HL-60 (cell line): ENCODE measurements at regions not wholly inside any gene's neighbourhood (a gene's known extent, or its start where the extent isn't known, plus 50 kb on each side); places are given as distances from the start of the nearest gene placed in this dataset.

ENCODE experiments used
- DNase-seq, 2 experiments: peaks; one replicate each; pipeline ENCODE4 v3.0.0-alpha.2; 2010 to 2020; ENCODE audit warnings: low read depth in 1 of 2, low spot score in 1 of 2
- H3K27ac ChIP-seq: fragments of 250-450 bp; sonication (Bioruptor Pico); replicated peaks from 2 replicates; pipeline ENCODE4 v1.5.1; 2020; ENCODE audit warnings: mild to moderate bottlenecking, moderate library complexity
- H3K27me3 ChIP-seq: fragments of 250-450 bp; sonication (Bioruptor Pico); 2 replicates; pipeline ENCODE4 v1.5.1; 2021; ENCODE audit warnings: mild to moderate bottlenecking, moderate library complexity; ENCODE audit not compliant: insufficient read depth, poor library complexity, severe bottlenecking
- H3K4me3 ChIP-seq: replicated peaks from 2 replicates; pipeline ENCODE4 v1.5.1; 2011; ENCODE audit warnings: mild to moderate bottlenecking, control low read depth, low read length; ENCODE audit not compliant: insufficient read depth
- GABPA ChIP-seq: IDR thresholded peaks from 2 replicates; pipeline ENCODE4 v1.6.1; 2012; ENCODE audit warnings: low read depth
- POLR2AphosphoS5 ChIP-seq: IDR thresholded peaks from 2 replicates; pipeline ENCODE4 v1.6.1; 2012; ENCODE audit warnings: low read depth
- SPI1 ChIP-seq: IDR thresholded peaks from 2 replicates; pipeline ENCODE4 v1.6.1; 2012; ENCODE audit warnings: low read depth, mild to moderate bottlenecking, borderline replicate concordance
- TF ChIP-seq, protein P1 (sequence below): IDR thresholded peaks from 2 replicates; pipeline ENCODE4 v1.6.1; 2012; ENCODE audit warnings: low read depth; ENCODE audit not compliant: insufficient replicate concordance
- TF ChIP-seq, protein P2 (sequence below): IDR thresholded peaks from one replicate; pipeline ENCODE4 v1.5.1; 2011; ENCODE audit warnings: low read length, control low read depth, inconsistent platforms; ENCODE audit not compliant: insufficient read depth

DNA sequence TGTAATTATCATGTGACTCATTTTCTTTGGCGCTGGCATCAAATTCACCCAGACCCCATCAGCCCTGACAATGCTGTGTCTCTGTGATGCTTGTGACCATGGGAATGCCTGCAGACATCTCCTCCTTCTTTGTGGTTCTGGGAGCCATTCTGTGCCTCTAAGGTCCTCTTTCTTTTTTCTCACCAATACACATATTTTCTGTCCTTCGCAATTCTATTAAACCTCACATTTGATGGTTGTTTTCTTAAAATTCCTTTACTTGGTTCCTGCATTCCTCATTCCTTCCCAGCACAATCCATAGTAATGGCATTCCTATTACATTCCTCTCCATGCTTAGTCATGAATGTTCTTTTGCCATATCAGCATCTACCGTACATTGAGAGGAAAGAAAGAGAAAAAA is 375.3 kb downstream of the PIK3C3 start:
- DNase-seq = no peak
- no peak for TF ChIP-seq SPI1
- TF ChIP-seq, protein P1, sequence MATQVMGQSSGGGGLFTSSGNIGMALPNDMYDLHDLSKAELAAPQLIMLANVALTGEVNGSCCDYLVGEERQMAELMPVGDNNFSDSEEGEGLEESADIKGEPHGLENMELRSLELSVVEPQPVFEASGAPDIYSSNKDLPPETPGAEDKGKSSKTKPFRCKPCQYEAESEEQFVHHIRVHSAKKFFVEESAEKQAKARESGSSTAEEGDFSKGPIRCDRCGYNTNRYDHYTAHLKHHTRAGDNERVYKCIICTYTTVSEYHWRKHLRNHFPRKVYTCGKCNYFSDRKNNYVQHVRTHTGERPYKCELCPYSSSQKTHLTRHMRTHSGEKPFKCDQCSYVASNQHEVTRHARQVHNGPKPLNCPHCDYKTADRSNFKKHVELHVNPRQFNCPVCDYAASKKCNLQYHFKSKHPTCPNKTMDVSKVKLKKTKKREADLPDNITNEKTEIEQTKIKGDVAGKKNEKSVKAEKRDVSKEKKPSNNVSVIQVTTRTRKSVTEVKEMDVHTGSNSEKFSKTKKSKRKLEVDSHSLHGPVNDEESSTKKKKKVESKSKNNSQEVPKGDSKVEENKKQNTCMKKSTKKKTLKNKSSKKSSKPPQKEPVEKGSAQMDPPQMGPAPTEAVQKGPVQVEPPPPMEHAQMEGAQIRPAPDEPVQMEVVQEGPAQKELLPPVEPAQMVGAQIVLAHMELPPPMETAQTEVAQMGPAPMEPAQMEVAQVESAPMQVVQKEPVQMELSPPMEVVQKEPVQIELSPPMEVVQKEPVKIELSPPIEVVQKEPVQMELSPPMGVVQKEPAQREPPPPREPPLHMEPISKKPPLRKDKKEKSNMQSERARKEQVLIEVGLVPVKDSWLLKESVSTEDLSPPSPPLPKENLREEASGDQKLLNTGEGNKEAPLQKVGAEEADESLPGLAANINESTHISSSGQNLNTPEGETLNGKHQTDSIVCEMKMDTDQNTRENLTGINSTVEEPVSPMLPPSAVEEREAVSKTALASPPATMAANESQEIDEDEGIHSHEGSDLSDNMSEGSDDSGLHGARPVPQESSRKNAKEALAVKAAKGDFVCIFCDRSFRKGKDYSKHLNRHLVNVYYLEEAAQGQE = no peak
- TF ChIP-seq, protein P2, sequence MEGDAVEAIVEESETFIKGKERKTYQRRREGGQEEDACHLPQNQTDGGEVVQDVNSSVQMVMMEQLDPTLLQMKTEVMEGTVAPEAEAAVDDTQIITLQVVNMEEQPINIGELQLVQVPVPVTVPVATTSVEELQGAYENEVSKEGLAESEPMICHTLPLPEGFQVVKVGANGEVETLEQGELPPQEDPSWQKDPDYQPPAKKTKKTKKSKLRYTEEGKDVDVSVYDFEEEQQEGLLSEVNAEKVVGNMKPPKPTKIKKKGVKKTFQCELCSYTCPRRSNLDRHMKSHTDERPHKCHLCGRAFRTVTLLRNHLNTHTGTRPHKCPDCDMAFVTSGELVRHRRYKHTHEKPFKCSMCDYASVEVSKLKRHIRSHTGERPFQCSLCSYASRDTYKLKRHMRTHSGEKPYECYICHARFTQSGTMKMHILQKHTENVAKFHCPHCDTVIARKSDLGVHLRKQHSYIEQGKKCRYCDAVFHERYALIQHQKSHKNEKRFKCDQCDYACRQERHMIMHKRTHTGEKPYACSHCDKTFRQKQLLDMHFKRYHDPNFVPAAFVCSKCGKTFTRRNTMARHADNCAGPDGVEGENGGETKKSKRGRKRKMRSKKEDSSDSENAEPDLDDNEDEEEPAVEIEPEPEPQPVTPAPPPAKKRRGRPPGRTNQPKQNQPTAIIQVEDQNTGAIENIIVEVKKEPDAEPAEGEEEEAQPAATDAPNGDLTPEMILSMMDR = no peak
- no peak for TF ChIP-seq GABPA
- TF ChIP-seq POLR2AphosphoS5 = no peak
- H3K27ac ChIP-seq = no peak overlapping the region
- H3K27me3 ChIP-seq = no peaks in the 10 kb centered on the region
- H3K4me3 ChIP-seq = no peak overlapping the region

DNA sequence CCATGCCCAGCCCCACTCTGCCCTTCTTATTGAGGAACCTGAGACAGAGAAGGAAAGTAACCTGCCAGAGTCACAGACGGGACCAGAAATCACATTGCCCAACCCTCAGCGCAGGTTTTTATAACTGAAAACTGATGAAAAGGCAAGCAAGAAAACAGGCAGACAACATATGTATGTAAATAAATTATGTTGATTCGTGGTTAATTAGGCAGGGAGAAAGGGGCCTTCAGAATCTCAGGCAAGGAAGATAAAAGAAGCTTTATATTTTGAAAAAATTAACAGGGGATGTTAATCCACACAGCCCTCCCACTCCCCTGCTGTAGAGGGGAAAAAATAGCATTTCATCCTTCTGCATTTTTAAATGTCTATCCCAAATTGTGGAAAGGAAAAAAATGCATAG is 378.5 kb downstream of the PIK3C3 start:
- no peak overlapping the region for H3K27ac ChIP-seq
- no peak for DNase-seq
- no peak overlapping the region for H3K4me3 ChIP-seq
- TF ChIP-seq POLR2AphosphoS5 = no peak
- TF ChIP-seq, protein P1 = no peak
- TF ChIP-seq SPI1 = no peak
- TF ChIP-seq GABPA = no peak
- TF ChIP-seq, protein P2 = no peak
- H3K27me3 ChIP-seq = no peaks in the 10 kb centered on the region

DNA sequence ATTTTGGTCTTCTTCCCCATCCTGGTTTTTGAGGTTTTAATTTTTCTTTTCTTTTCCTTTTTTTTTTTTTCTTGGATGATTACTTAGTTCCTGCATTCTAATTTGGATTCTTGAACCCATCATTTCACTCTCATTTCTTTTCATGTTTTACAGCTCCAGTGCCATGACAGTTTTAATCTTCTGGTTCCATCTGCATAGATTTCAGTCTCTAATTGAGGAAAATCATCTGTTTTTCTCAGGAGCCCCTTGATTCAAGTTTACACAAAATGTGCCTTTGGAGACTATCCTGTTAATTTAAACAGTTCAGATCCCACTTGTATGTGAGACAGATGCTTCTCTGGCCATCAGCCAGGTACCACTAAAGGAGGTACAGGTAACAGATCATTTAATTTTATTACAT is 379.9 kb downstream of the PIK3C3 start:
- DNase-seq = no peak
- Histone ChIP-seq H3K27ac (no peak overlapping the region), H3K4me3 (no peak overlapping the region), H3K27me3 (no peaks in the 10 kb centered on the region)
- TF ChIP-seq, protein P2 = no peak
- TF ChIP-seq GABPA = no peak
- TF ChIP-seq, protein P1 = no peak
